ENCODE measurements at regions not wholly inside any gene's neighbourhood (a gene's known extent, or its start where the extent isn't known, plus 50 kb on each side); places are given as distances from the start of the nearest gene placed in this dataset.

GRCh38 chr11:21861314-21861713 lies 331.6 kb upstream of the ANO5 start:
- TF ChIP-seq CTCF (IDR thresholded peaks at IDR 0.05) (no peak), POLR2A (IDR thresholded peaks at IDR 0.05) (no peak)

All from tibial nerve (tissue), 3 donors.